KMS-11 (cell line): ENCODE measurements at regions not wholly inside any gene's neighbourhood (a gene's known extent, or its start where the extent isn't known, plus 50 kb on each side); places are given as distances from the start of the nearest gene placed in this dataset.
A peak's percentile ranks its signal among the peaks of the same experiment; 100 is the strongest.

ENCODE experiments used
- H2AFZ ChIP-seq: fragments of 200-600 bp; sonication (generic); 2 replicates; pipeline ENCODE4 v1.6.1; 2016; ENCODE audit warnings: antibody characterized with exemption, mixed run types, low read depth
- H3K27ac ChIP-seq: fragments of 200-600 bp; sonication (generic); 2 replicates; pipeline ENCODE4 v1.6.1; 2016; ENCODE audit warnings: mild to moderate bottlenecking, mixed run types
- H3K27me3 ChIP-seq: fragments of 200-600 bp; sonication (generic); 2 replicates; pipeline ENCODE4 v1.6.1; 2017; ENCODE audit warnings: mild to moderate bottlenecking, low read depth, mixed run types, moderate library complexity; ENCODE audit not compliant: insufficient read depth
- H3K36me3 ChIP-seq: fragments of 200-600 bp; sonication (generic); 2 replicates; pipeline ENCODE4 v1.6.1; 2017; ENCODE audit warnings: mild to moderate bottlenecking, mixed run types; ENCODE audit not compliant: insufficient read depth
- H3K4me1 ChIP-seq: fragments of 200-600 bp; sonication (generic); 2 replicates; pipeline ENCODE4 v1.6.1; 2016; ENCODE audit warnings: mild to moderate bottlenecking, low read depth, mixed run types; ENCODE audit not compliant: poor library complexity, severe bottlenecking
- H3K4me2 ChIP-seq: fragments of 200-600 bp; sonication (generic); 2 replicates; pipeline ENCODE4 v1.7.0; 2016; ENCODE audit warnings: mild to moderate bottlenecking, mixed run types
- H3K4me3 ChIP-seq: fragments of 200-600 bp; sonication (generic); IDR thresholded peaks from 2 replicates; pipeline ENCODE4 v1.6.1; 2017; ENCODE audit warnings: low read depth, low read length, mixed read lengths; ENCODE audit not compliant: insufficient read depth
- H3K79me2 ChIP-seq: fragments of 200-600 bp; sonication (generic); 2 replicates; pipeline ENCODE4 v1.6.1; 2016; ENCODE audit warnings: low read depth, mixed run types; ENCODE audit not compliant: insufficient read depth
- H3K9ac ChIP-seq: fragments of 200-600 bp; sonication (generic); 2 replicates; pipeline ENCODE4 v1.6.1; 2016; ENCODE audit warnings: mild to moderate bottlenecking, mixed run types
- H4K20me1 ChIP-seq: fragments of 200-600 bp; sonication (generic); 2 replicates; pipeline ENCODE4 v1.6.1; 2016; ENCODE audit warnings: mild to moderate bottlenecking, mixed run types; ENCODE audit not compliant: insufficient read depth
- TF ChIP-seq, protein P1 (sequence below): fragments of 200-600 bp; sonication (generic); conservative IDR thresholded peaks from 2 replicates; pipeline ENCODE4 v1.6.1; 2017; ENCODE audit warnings: low read depth, mild to moderate bottlenecking, antibody characterized with exemption, low read length, moderate library complexity, mixed read lengths

- Histone ChIP-seq H2AFZ (no peak overlapping the region), H3K9ac (no peak overlapping the region), H3K36me3 (no peaks in the 10 kb centered on the region), H3K4me3 (no peak overlapping the region), H3K27me3 (no peaks in the 10 kb centered on the region), H3K4me1 (no peaks in the 10 kb centered on the region), H4K20me1 (no peaks in the 10 kb centered on the region), H3K4me2 (no peak overlapping the region), H3K79me2 (no peaks in the 10 kb centered on the region), H3K27ac (no peak overlapping the region)
- TF ChIP-seq, protein P1, sequence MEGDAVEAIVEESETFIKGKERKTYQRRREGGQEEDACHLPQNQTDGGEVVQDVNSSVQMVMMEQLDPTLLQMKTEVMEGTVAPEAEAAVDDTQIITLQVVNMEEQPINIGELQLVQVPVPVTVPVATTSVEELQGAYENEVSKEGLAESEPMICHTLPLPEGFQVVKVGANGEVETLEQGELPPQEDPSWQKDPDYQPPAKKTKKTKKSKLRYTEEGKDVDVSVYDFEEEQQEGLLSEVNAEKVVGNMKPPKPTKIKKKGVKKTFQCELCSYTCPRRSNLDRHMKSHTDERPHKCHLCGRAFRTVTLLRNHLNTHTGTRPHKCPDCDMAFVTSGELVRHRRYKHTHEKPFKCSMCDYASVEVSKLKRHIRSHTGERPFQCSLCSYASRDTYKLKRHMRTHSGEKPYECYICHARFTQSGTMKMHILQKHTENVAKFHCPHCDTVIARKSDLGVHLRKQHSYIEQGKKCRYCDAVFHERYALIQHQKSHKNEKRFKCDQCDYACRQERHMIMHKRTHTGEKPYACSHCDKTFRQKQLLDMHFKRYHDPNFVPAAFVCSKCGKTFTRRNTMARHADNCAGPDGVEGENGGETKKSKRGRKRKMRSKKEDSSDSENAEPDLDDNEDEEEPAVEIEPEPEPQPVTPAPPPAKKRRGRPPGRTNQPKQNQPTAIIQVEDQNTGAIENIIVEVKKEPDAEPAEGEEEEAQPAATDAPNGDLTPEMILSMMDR = no peak
These were observed 574.1 kb downstream of the SATB2 start for GRCh38 chr2:198883604-198884003.

GRCh38 chr2:198880986-198881385 lies 576.8 kb downstream of the SATB2 start:
- Histone ChIP-seq H3K79me2 (no peaks in the 10 kb centered on the region), H3K4me2 (no peak overlapping the region), H3K4me3 (no peak overlapping the region), H3K27ac (no peak overlapping the region), H3K36me3 (no peaks in the 10 kb centered on the region), H3K4me1 (no peaks in the 10 kb centered on the region), H3K27me3 (no peaks in the 10 kb centered on the region), H2AFZ (no peak overlapping the region), H3K9ac (no peak overlapping the region), H4K20me1 (no peaks in the 10 kb centered on the region)
- TF ChIP-seq, protein P1 = no peak

DNA sequence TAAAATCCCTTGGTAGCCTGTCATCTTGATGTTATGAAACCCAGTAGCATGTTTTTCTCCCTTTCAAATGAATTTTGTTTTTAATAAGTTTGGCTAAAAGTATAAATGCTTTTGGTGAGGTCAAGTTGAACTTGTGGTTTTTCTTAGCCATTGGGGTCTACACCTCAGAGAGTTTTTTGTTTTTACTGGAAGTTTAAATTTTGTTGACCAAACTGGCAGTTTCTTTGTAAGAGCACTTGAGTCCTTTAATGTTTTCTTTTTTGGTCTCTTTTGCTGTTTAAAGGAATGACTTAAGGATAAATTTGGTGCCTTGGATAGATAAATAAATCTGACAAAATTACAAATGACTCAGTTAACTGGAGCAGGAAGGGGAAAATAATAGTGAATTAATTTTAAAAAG lies 577.3 kb downstream of the SATB2 start:
- no peaks in the 10 kb centered on the region for H3K79me2 ChIP-seq
- H3K27ac ChIP-seq = no peak overlapping the region
- H3K4me2 ChIP-seq = no peak overlapping the region
- H3K9ac ChIP-seq = no peak overlapping the region
- H3K4me3 ChIP-seq = no peak overlapping the region
- peaks cover 1% of the 10 kb centered on the region for H3K4me1 ChIP-seq
- H3K36me3 ChIP-seq = no peaks in the 10 kb centered on the region
- TF ChIP-seq, protein P1 = no peak
- no peaks in the 10 kb centered on the region for H3K27me3 ChIP-seq
- H4K20me1 ChIP-seq = no peaks in the 10 kb centered on the region
- no peak overlapping the region for H2AFZ ChIP-seq

DNA sequence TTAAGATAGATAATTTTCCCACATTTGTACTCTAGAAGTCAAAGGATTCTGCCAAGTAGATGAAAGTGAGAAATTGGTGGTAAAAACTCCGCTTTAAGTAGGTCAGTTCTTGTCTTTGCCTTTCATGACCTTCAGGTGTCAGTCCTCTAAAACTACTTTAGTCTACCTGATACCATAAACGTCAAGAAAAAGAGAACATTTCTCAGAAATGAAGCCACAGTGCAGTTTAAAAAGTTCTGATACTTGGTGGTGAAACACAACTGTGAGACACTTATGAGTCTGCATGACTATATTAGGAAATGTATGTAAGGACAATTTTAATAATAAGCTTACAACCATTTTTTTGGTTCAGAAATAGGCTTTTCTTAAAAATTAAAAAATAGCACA lies 583.3 kb downstream of the SATB2 start:
- Histone ChIP-seq H3K4me3 (no peak overlapping the region), H4K20me1 (no peaks in the 10 kb centered on the region), H3K27me3 (no peaks in the 10 kb centered on the region), H3K4me2 (peak overlapping the region; percentile 16), H2AFZ (no peak overlapping the region), H3K27ac (peak overlapping the region; percentile 1; the same call in 1 of the 2 replicates), H3K9ac (no peak overlapping the region), H3K4me1 (peaks cover 24% of the 10 kb centered on the region), H3K36me3 (no peaks in the 10 kb centered on the region), H3K79me2 (no peaks in the 10 kb centered on the region)
- TF ChIP-seq, protein P1 = no peak
